ENCODE measurements at regions not wholly inside any gene's neighbourhood (a gene's known extent, or its start where the extent isn't known, plus 50 kb on each side); places are given as distances from the start of the nearest gene placed in this dataset.
A peak's percentile ranks its signal among the peaks of the same experiment; 100 is the strongest.
"Not testable (repeated sequence)": the region's sequence is repeated elsewhere in the genome, so short reads cannot be mapped to it uniquely, and the experiment has no call there.

DNA sequence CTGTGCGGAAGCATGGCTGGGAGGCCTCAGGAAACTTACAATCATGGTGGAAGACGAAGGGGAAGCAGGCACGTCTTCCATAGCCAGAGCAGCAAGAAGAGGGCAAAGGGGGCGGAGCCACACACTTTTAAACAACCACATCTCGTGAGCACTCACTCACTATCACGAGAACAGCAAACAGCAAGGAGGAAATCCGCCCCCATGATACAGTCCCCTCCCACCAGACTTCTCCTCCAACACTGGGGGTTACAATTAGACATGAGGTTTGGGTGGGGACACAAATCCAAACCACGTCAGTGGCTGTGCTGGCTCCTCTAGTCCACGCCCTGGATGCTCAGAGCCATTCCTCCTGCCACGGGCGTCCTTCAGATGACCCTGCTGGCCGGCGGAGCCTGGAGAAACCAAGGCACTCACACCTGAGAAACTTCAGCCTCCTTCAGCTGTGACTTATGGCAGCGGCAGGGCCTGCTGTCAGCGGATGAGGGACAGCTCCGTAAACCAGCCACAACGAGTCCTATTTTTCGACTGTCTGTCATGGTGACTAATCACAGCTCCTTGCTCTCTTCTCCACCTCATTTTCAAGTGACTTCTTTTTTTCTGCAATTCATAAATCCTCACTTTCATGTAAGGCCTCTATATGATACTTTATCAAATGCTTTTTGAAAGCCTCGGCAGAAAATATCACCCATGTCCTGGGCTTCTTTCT, 167.9 kb upstream of the PFKP start:
- ATAC-seq (replicated peaks in 1 of 2) (no peak), DNase-seq (no peak)
- H3K36me3 Mint-ChIP-seq (ENCODE audit: insufficient read depth in 2 of 2) = no peaks in the 10 kb centered on the region
- peaks cover 46% of the 10 kb centered on the region for H3K27me3 Mint-ChIP-seq (ENCODE audit: low read depth)
- H3K9me3 Mint-ChIP-seq = no peaks in the 10 kb centered on the region
- H3K4me3 Mint-ChIP-seq = no peak overlapping the region
- H3K4me1 Mint-ChIP-seq (ENCODE audit: low read depth) = peaks cover 20% of the 10 kb centered on the region
- no peak overlapping the region for H3K27ac Mint-ChIP-seq

DNA sequence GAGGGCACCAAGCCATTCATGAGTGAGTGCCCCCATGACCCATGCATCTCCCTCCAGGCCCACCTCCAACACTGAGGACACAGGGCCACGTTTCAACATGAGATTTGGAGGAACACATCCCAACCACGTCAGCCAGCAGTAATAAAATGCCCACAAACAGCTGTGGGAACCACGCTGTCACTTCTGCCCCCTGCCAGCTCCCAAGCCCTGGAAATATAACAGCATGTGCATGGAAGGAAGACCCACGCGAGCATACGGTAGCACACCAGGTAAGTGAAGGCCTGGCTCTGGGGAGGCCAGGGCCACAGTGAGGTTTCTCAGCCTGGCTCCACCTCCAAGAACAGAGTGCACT, 168.9 kb upstream of the PFKP start:
- Mint-ChIP-seq H3K4me3 (no peak overlapping the region), H3K36me3 (ENCODE audit: insufficient read depth in 2 of 2) (no peaks in the 10 kb centered on the region), H3K9me3 (no peaks in the 10 kb centered on the region), H3K27me3 (ENCODE audit: low read depth) (peaks cover 37% of the 10 kb centered on the region), H3K4me1 (ENCODE audit: low read depth) (peaks cover 20% of the 10 kb centered on the region), H3K27ac (no peak overlapping the region)
- DNase-seq = no peak
- peak in 1 of 2 donors; percentile 4 for ATAC-seq (replicated peaks in 1 of 2)

DNA sequence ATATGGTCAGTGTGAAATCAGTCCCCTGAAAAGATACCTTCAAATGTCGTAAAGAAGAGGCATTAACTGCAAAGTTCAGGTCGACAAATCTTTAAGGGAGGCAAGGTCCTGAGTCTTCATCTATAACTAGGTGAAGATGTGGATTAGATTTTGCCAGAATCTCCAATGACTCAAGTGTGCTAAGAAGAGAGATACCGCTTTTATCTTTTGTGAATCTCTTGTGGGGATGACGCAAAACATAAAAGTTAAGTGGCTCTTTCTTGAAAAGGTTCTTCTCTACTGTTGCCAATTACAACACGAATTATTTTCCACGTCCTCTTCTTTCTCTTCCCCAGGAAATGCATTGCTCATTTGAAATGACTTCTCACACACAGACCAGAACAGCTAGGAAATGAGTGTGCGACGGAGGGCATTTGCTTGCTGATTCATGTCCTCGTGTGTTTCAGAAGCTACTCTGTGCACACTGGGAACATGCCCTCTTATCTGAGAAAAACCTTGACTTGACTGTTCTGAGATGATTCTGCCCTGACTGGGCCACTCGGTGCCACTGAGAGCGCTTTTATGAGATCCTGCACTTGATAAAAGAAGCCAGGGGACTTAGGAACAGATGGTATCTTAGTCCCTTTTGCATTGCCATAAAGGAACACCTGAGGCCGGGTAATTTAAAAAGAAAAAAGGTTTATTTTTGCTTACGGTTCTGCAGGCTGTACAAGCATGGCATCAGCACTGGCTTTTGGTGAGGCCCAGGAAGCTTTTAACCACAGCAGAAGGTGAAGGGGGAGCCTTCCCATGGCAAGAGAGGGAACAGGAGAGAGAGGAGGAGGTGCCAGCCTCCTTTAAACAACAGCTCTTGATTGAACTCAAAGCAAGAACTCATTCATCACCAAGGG, 169.5 kb upstream of the PFKP start:
- Mint-ChIP-seq H3K9me3 (no peaks in the 10 kb centered on the region), H3K27me3 (ENCODE audit: low read depth) (peaks cover 34% of the 10 kb centered on the region), H3K4me3 (peak overlapping the region; percentile 19 to 29), H3K4me1 (ENCODE audit: low read depth) (peaks cover 25% of the 10 kb centered on the region), H3K36me3 (ENCODE audit: insufficient read depth in 2 of 2) (no peaks in the 10 kb centered on the region), H3K27ac (no peak overlapping the region)
- DNase-seq = peak; percentile 29 to 39
- ATAC-seq (replicated peaks in 1 of 2) = peak; percentile 96 to 97

DNA sequence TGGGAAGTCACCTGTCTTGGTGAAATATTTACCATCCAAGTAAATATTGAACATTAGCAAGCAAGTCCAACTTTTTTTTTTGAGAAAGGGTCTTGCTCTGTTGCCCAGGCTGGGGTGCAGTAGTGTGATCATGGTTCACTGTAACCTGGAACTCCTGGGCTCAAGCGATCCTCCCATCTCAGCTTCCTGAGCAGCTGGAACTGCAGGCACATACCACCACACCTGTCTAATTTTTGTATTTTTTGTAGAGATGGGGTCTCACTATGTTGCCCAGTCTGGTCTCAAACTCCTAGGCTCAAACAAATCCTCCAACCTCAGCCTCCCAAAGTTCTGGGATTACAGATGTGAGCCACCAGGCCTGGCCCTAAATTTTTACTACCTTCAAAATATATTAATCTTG, 171.0 kb upstream of the PFKP start:
- not testable (repeated sequence) for H3K9me3 Mint-ChIP-seq

DNA sequence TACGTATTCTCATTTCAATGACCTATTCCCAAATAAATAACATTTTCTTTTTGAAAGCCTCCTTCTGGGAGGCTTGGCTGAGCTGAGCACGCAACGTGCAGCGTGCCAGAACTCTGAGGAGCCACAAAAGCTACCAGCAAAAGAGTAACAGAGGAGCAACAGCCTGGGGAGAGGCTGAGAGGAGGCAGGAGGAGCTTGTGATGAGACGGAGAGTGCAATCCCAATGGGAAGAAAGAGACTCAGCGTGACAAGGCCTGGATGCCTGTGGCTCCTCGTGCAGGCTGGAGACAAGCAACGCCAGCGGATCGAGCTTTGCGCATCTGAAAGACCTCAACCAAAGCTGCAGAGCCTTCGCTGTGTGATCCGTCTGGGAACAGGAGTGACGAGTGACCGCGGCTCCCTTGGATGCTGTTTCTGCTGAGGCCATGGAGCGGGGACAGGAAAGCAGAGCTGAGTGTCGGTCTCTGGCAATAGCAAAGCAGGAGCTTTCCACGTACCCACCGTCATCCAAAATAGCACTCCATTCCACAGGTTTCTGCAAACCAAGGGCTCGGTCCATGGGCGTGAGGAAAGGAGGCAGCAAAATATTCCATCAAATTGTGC, 171.7 kb upstream of the PFKP start:
- Mint-ChIP-seq H3K27me3 (ENCODE audit: low read depth) (peaks cover 28% of the 10 kb centered on the region), H3K4me1 (ENCODE audit: low read depth) (peaks cover 37% of the 10 kb centered on the region), H3K36me3 (ENCODE audit: insufficient read depth in 2 of 2) (no peaks in the 10 kb centered on the region), H3K9me3 (no peaks in the 10 kb centered on the region), H3K4me3 (no peak overlapping the region), H3K27ac (no peak overlapping the region)
- DNase-seq = no peak
- no peak for ATAC-seq (replicated peaks in 1 of 2)

More for the DNA sequence above, 171.0 kb upstream of the PFKP start:
- Mint-ChIP-seq H3K27me3 (ENCODE audit: low read depth) (peaks cover 30% of the 10 kb centered on the region), H3K4me1 (ENCODE audit: low read depth) (peaks cover 30% of the 10 kb centered on the region)
- not testable (repeated sequence) for ATAC-seq (replicated peaks in 1 of 2); H3K4me3 Mint-ChIP-seq; H3K36me3 Mint-ChIP-seq (ENCODE audit: insufficient read depth in 2 of 2); H3K27ac Mint-ChIP-seq; DNase-seq

DNA sequence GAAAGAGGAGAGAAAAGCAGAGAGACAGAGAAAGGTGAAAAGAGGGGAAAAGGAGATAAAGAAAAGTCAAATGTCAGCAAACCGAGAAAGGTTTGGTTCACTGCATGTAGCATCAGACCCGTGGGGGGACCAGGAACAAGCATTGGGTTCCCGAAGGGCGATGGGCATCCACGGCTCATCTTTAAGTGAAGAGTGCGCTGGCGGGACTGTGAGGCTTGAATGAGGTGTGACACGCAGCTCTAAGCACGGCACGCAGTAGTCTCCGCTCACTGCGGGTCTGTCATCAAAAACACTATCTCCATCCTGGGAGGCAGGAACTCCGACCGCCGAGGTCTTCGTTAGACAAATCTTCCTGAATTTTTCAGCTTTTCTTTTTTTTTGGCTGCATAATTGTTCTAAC, 173.4 kb upstream of the PFKP start:
- H3K36me3 Mint-ChIP-seq (ENCODE audit: insufficient read depth in 2 of 2) = no peaks in the 10 kb centered on the region
- no peaks in the 10 kb centered on the region for H3K9me3 Mint-ChIP-seq
- no peak overlapping the region for H3K27ac Mint-ChIP-seq
- H3K4me3 Mint-ChIP-seq = no peak overlapping the region
- peaks cover 37% of the 10 kb centered on the region for H3K4me1 Mint-ChIP-seq (ENCODE audit: low read depth)
- DNase-seq = no peak
- no peak for ATAC-seq (replicated peaks in 1 of 2)
- peaks cover 16% of the 10 kb centered on the region for H3K27me3 Mint-ChIP-seq (ENCODE audit: low read depth)

DNA sequence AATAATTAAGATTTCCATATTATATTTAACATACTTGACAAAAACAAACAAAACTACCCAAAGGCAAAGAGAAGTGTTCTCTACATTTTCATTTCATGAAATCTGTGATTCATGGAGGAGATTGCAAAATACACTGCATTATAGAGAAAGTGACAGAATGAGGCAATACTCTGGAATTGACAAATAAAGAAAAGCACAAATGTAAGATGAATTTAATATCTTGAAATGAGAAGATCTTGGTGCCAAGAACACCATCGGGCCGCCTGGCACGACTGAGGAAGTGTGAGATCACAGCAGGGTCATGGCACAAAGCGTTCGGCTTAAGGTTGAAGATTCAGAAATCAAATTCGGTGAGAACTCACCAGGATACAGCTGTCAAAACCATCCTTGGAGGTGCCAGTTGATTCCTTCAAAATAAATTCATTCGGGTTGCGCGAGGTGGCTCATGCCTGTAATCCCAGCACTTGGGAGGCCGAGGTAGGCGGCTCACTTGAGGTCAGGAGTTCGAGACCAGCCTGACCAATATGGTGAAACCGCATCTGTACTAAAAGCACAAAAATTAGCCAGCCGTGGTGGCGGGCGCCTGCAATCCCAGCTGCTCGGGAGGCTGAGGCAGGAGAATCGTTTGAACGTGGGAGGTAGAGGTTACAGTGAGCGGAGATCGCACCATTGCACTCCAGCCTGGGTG, 174.0 kb upstream of the PFKP start:
- H3K9me3 Mint-ChIP-seq = peaks cover 0 to 5% of the 10 kb centered on the region in 2 donors

DNA sequence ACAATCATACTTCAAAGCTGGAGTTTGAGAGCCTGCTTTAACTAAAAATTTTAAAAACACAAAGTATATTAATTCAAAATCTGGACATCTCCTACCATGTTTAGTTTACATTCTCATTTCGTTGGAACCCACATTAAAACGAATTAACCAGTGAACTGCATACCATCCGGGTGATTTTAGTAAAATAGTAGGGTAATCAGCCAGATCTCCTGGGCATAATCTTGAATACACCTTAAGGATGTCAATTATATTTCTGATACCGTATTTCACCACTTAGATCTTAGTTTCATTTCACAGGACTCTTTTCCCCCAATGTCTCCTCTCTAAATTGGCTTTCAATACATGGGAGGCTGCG, 175.6 kb upstream of the PFKP start:
- DNase-seq (no peak), ATAC-seq (replicated peaks in 1 of 2) (no peak)
- peaks cover 0 to 7% of the 10 kb centered on the region in 2 donors for H3K9me3 Mint-ChIP-seq
- no peak overlapping the region for H3K27ac Mint-ChIP-seq
- H3K4me3 Mint-ChIP-seq = no peak overlapping the region
- peaks cover 16% of the 10 kb centered on the region for H3K27me3 Mint-ChIP-seq (ENCODE audit: low read depth)
- no peaks in the 10 kb centered on the region for H3K36me3 Mint-ChIP-seq (ENCODE audit: insufficient read depth in 2 of 2)
- H3K4me1 Mint-ChIP-seq (ENCODE audit: low read depth) = peaks cover 19% of the 10 kb centered on the region

More for the DNA sequence above, 174.0 kb upstream of the PFKP start:
- Mint-ChIP-seq H3K36me3 (ENCODE audit: insufficient read depth in 2 of 2) (no peaks in the 10 kb centered on the region), H3K27me3 (ENCODE audit: low read depth) (peaks cover 16% of the 10 kb centered on the region), H3K4me1 (ENCODE audit: low read depth) (peaks cover 34% of the 10 kb centered on the region), H3K27ac (peak overlapping the region; percentile 26), H3K4me3 (no peak overlapping the region)
- no peak for DNase-seq
- ATAC-seq (replicated peaks in 1 of 2) = no peak

DNA sequence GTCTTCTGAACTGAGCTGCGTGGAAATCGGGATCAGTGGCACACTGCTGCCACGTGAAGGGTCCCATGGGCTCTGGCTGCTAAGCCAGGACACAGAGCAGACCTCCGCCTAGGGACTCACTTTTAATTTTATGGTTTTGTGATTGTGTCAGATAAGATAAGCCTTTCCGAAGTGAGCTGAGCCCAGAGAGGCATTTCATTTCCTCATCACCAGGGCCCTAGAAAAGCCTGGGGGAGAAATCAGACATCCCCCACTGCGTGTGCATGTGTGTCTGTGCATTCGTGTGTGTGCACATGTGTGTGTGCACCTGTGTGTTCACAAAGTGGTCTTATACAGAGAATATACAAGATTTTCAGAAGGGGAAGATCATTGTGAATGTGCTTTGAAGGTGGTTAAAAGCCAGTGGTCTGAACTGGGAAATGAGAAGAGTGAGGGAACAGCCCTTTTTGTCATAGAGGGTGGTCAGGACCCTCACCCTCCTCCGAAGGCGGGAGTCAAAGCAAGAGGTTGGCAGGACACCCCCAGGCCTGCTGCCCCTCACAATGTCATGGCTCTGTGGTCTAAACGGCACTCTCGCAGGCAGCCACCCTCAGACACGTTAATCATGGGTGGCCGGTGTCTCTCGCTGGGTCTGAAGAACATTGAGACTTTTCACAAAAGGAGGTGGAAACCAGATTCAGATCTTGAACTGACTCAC, 176.1 kb upstream of the PFKP start:
- DNase-seq (no peak), ATAC-seq (replicated peaks in 1 of 2) (no peak)
- Mint-ChIP-seq H3K27ac (no peak overlapping the region), H3K4me1 (ENCODE audit: low read depth) (peaks cover 17% of the 10 kb centered on the region), H3K9me3 (peaks cover 0 to 7% of the 10 kb centered on the region in 2 donors), H3K27me3 (ENCODE audit: low read depth) (peaks cover 16% of the 10 kb centered on the region), H3K4me3 (no peak overlapping the region), H3K36me3 (ENCODE audit: insufficient read depth in 2 of 2) (no peaks in the 10 kb centered on the region)

DNA sequence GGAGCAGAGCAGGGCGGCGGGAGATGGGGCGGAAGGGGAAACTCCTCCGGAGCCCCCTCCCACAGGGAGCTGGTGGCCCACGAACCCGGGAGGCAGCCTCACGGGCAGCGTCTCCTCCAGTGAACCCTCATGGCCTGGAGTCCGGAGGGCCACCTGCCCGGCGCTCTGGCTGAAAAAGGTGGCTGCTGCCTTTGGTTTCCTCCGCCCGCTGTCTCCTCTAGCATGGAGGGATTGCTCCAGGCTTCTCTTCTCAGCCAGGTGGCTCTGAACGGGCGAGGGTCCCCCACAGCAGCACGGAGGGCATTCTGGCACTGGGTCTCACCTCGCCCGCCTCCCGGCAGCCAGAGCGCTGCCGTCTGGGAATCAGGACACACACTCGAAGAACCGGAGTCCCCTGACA, 177.3 kb upstream of the PFKP start:
- peaks cover 17% of the 10 kb centered on the region for H3K4me1 Mint-ChIP-seq (ENCODE audit: low read depth)
- H3K9me3 Mint-ChIP-seq = peaks cover 0 to 7% of the 10 kb centered on the region in 2 donors
- H3K27ac Mint-ChIP-seq = no peak overlapping the region
- peaks cover 7% of the 10 kb centered on the region for H3K27me3 Mint-ChIP-seq (ENCODE audit: low read depth)
- no peak for DNase-seq
- no peak for ATAC-seq (replicated peaks in 1 of 2)
- no peaks in the 10 kb centered on the region for H3K36me3 Mint-ChIP-seq (ENCODE audit: insufficient read depth in 2 of 2)
- H3K4me3 Mint-ChIP-seq = no peak overlapping the region

DNA sequence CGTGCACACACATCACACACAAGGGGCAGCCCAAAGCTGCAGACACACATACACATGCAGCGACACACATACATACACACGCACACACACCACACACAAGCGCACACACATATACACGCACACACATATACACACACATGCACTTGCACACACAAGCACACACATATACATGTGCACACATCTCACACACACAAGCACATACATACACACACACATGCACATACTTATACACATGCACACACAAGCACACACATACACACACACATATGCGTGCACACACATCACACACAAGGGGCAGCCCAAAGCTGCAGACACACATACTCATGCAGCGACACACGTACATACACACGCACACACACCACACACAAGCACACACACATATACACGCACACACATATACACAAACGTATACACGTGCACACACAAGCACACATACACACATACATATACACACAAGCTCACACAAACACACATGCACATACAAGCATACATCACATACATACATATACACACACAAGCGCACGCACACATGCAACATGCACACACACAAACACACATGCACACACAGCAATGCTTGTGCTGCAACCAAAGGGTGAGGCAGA, 178.8 kb upstream of the PFKP start:
- H3K4me1 Mint-ChIP-seq (ENCODE audit: low read depth) = peaks cover 17% of the 10 kb centered on the region
- peaks cover 0 to 9% of the 10 kb centered on the region in 2 donors for H3K9me3 Mint-ChIP-seq
- H3K27me3 Mint-ChIP-seq (ENCODE audit: low read depth) = peaks cover 7% of the 10 kb centered on the region
- H3K27ac Mint-ChIP-seq = no peak overlapping the region
- no peak for ATAC-seq (replicated peaks in 1 of 2)
- no peaks in the 10 kb centered on the region for H3K36me3 Mint-ChIP-seq (ENCODE audit: insufficient read depth in 2 of 2)
- H3K4me3 Mint-ChIP-seq = no peak overlapping the region
- no peak for DNase-seq

DNA sequence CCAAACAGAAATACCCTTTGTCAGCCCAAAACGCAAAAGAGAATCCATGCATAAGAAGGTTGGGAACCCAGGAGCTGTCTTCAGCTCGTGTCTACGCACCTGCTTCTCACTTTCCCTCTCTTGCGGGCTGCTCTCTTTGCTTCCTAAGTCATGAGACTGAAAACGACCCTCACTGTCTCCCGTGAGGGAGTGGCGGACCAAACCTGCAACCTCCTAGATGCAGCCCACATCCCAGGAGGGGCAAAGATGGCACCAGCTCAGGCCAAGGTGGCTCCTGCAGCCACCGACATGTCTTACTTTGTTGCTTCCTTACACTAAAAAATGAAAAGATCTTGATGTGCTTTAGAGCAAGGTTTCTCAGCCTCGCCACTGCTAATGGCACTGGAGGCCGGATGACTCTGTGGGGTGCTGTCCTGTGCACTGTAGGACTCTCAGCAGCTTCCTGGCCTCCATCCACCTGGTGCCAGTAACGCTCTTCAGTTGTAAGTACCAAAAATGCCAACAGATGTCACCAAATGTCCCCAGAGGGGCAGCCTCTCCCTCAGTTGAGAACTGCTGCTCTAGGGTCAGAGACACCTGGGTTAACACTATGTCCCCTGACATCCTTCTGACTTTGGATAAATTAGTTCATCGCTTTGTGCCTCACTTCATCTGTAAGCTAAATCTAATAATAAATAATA, 179.8 kb upstream of the PFKP start:
- Mint-ChIP-seq H3K36me3 (ENCODE audit: insufficient read depth in 2 of 2) (no peaks in the 10 kb centered on the region), H3K4me1 (ENCODE audit: low read depth) (peaks cover 10% of the 10 kb centered on the region), H3K9me3 (peaks cover 0 to 9% of the 10 kb centered on the region in 2 donors), H3K27ac (no peak overlapping the region), H3K27me3 (ENCODE audit: low read depth) (peaks cover 9% of the 10 kb centered on the region), H3K4me3 (no peak overlapping the region)
- ATAC-seq (replicated peaks in 1 of 2) (no peak), DNase-seq (no peak)
